H54 (cell line): ENCODE measurements at regions not wholly inside any gene's neighbourhood (a gene's known extent, or its start where the extent isn't known, plus 50 kb on each side); places are given as distances from the start of the nearest gene placed in this dataset.
"Not testable (repeated sequence)": the region's sequence is repeated elsewhere in the genome, so short reads cannot be mapped to it uniquely, and the experiment has no call there.

Source experiments
- DNase-seq: peaks from one replicate; pipeline ENCODE4 v3.0.0; 2011; ENCODE audit warnings: low spot score, mixed read lengths; ENCODE audit not compliant: insufficient read length
- FAIRE-seq: peaks from 3 replicates; lab custom pipeline; 2011; peaks lifted over from hg19 to GRCh38; lab: Jason Lieb, UNC
- POLR2A ChIP-seq: IDR thresholded peaks from 2 replicates; pipeline ENCODE4 v1.6.1; 2011; ENCODE audit warnings: low read depth, mild to moderate bottlenecking, low read length

- no peak for DNase-seq
- FAIRE-seq: no peak
- TF ChIP-seq POLR2A: no peak
These were observed 189.1 kb upstream of the FAT3 start for GRCh38 chr11:92035488-92035887.

- DNase-seq, FAIRE-seq: not testable (repeated sequence)
These were observed 197.5 kb upstream of the FAT3 start for GRCh38 chr11:92027136-92027535.

GRCh38 chr11:92026664-92027063 lies 198.0 kb upstream of the FAT3 start:
- no peak for TF ChIP-seq POLR2A
- DNase-seq: no peak

GRCh38 chr11:92024788-92025187 lies 199.8 kb upstream of the FAT3 start:
- no peak for TF ChIP-seq POLR2A
- DNase-seq (no peak), FAIRE-seq (no peak)

More at GRCh38 chr11:92026664-92027063, 198.0 kb upstream of the FAT3 start:
- no peak for FAIRE-seq

- TF ChIP-seq POLR2A: no peak
- no peak for DNase-seq
- FAIRE-seq: no peak
These were observed 202.1 kb upstream of the FAT3 start for GRCh38 chr11:92022499-92022898.

- DNase-seq: no peak
- FAIRE-seq: no peak
- TF ChIP-seq POLR2A: no peak
These were observed 206.3 kb upstream of the FAT3 start for GRCh38 chr11:92018332-92018731.

GRCh38 chr11:92008249-92008648 lies 216.4 kb upstream of the FAT3 start:
- TF ChIP-seq POLR2A: no peak
- no peak for DNase-seq
- no peak for FAIRE-seq

- DNase-seq: no peak
- no peak for FAIRE-seq
- no peak for TF ChIP-seq POLR2A
These were observed 222.1 kb upstream of the FAT3 start for GRCh38 chr11:92002568-92002967.

GRCh38 chr11:91998481-91998880 lies 226.1 kb upstream of the FAT3 start:
- FAIRE-seq (no peak), DNase-seq (no peak)
- no peak for TF ChIP-seq POLR2A

- no peak for DNase-seq
- no peak for FAIRE-seq
- no peak for TF ChIP-seq POLR2A
These were observed 227.4 kb upstream of the FAT3 start for GRCh38 chr11:91997226-91997625.

- TF ChIP-seq POLR2A: no peak
- no peak for DNase-seq
- no peak for FAIRE-seq
These were observed 228.1 kb upstream of the FAT3 start for GRCh38 chr11:91996526-91996925.

GRCh38 chr11:91988443-91988842 lies 236.2 kb upstream of the FAT3 start:
- not testable (repeated sequence) for FAIRE-seq

GRCh38 chr11:91986218-91986617 lies 238.4 kb upstream of the FAT3 start:
- no peak for TF ChIP-seq POLR2A
- FAIRE-seq (no peak), DNase-seq (no peak)

More at GRCh38 chr11:91988443-91988842, 236.2 kb upstream of the FAT3 start:
- DNase-seq: not testable (repeated sequence)

- no peak for FAIRE-seq
- no peak for TF ChIP-seq POLR2A
- no peak for DNase-seq
These were observed 240.5 kb upstream of the FAT3 start for GRCh38 chr11:91984033-91984584.

GRCh38 chr11:91981995-91982394 lies 242.6 kb upstream of the FAT3 start:
- TF ChIP-seq POLR2A: no peak
- peak; percentile 6 for DNase-seq
- no peak for FAIRE-seq

- TF ChIP-seq POLR2A: no peak
- DNase-seq (no peak), FAIRE-seq (no peak)
These were observed 244.8 kb upstream of the FAT3 start for GRCh38 chr11:91979775-91980174.
